ENCODE measurements at regions not wholly inside any gene's neighbourhood (a gene's known extent, or its start where the extent isn't known, plus 50 kb on each side); places are given as distances from the start of the nearest gene placed in this dataset.
"Not testable (repeated sequence)": the region's sequence is repeated elsewhere in the genome, so short reads cannot be mapped to it uniquely, and the experiment has no call there.

- DNase-seq (ENCODE audit: low read depth in 2 of 2): no peak
Observed at GRCh38 chr6:18527836-18528743, 140.9 kb downstream of the RNF144B start.

GRCh38 chr6:18530201-18530600, 143.1 kb downstream of the RNF144B start:
- DNase-seq (ENCODE audit: low read depth in 2 of 2): no peak

- no peak for DNase-seq (ENCODE audit: low read depth in 2 of 2)
Observed at GRCh38 chr6:18532139-18532538, 145.0 kb downstream of the RNF144B start.

- no peak for DNase-seq (ENCODE audit: low read depth in 2 of 2)
Observed at GRCh38 chr6:18533793-18534192, 146.6 kb downstream of the RNF144B start.

GRCh38 chr6:18536591-18537055, 149.5 kb downstream of the RNF144B start:
- DNase-seq (ENCODE audit: low read depth in 2 of 2): no peak

- DNase-seq (ENCODE audit: low read depth in 2 of 2): no peak
Observed at GRCh38 chr6:18538315-18538714, 151.2 kb downstream of the RNF144B start.

- no peak for DNase-seq (ENCODE audit: low read depth in 2 of 2)
Observed at GRCh38 chr6:18543051-18543450, 155.9 kb downstream of the RNF144B start.

- not testable (repeated sequence) for DNase-seq (ENCODE audit: low read depth in 2 of 2)
Observed at GRCh38 chr6:18545142-18545541, 158.0 kb downstream of the RNF144B start.

- no peak for DNase-seq (ENCODE audit: low read depth in 2 of 2)
Observed at GRCh38 chr6:18545726-18546125, 158.6 kb downstream of the RNF144B start.

GRCh38 chr6:18550119-18550518, 163.0 kb downstream of the RNF144B start:
- DNase-seq (ENCODE audit: low read depth in 2 of 2): no peak

GRCh38 chr6:18551228-18551627, 164.1 kb downstream of the RNF144B start:
- DNase-seq (ENCODE audit: low read depth in 2 of 2): no peak

GRCh38 chr6:18555750-18556149, 168.6 kb downstream of the RNF144B start:
- no peak for DNase-seq (ENCODE audit: low read depth in 2 of 2)

- DNase-seq (ENCODE audit: low read depth in 2 of 2): no peak
Observed at GRCh38 chr6:18561037-18561750, 174.0 kb downstream of the RNF144B start.

- DNase-seq (ENCODE audit: low read depth in 2 of 2): no peak
Observed at GRCh38 chr6:18562726-18563125, 175.6 kb downstream of the RNF144B start.

- no peak for DNase-seq (ENCODE audit: low read depth in 2 of 2)
Observed at GRCh38 chr6:18564775-18565174, 177.6 kb downstream of the RNF144B start.

- no peak for DNase-seq (ENCODE audit: low read depth in 2 of 2)
Observed at GRCh38 chr6:18565231-18565630, 178.1 kb downstream of the RNF144B start.

GRCh38 chr6:18567380-18567779, 180.2 kb downstream of the RNF144B start:
- no peak for DNase-seq (ENCODE audit: low read depth in 2 of 2)

- DNase-seq (ENCODE audit: low read depth in 2 of 2): no peak
Observed at GRCh38 chr6:18577491-18577890, 190.3 kb downstream of the RNF144B start.

- no peak for DNase-seq (ENCODE audit: low read depth in 2 of 2)
Observed at GRCh38 chr6:18579166-18579565, 192.0 kb downstream of the RNF144B start.

- DNase-seq (ENCODE audit: low read depth in 2 of 2): no peak
Observed at GRCh38 chr6:18579869-18580268, 192.7 kb downstream of the RNF144B start.

- no peak for DNase-seq (ENCODE audit: low read depth in 2 of 2)
Observed at GRCh38 chr6:18584372-18584771, 197.2 kb downstream of the RNF144B start.

GRCh38 chr6:18585032-18585573, 198.0 kb downstream of the RNF144B start:
- DNase-seq (ENCODE audit: low read depth in 2 of 2): no peak

- no peak for DNase-seq (ENCODE audit: low read depth in 2 of 2)
Observed at GRCh38 chr6:18586133-18586532, 199.0 kb downstream of the RNF144B start.

Measured in stimulated activated CD4-positive, alpha-beta T cell treated with anti-CD3 and anti-CD28 coated beads, Interleukin-1b, Interleukin-23, amount 100 ng/mL, for 4 hours (primary cell).